ENCODE measurements at regions not wholly inside any gene's neighbourhood (a gene's known extent, or its start where the extent isn't known, plus 50 kb on each side); places are given as distances from the start of the nearest gene placed in this dataset.

GRCh38 chr5:96489532-96489931 lies 56.5 kb upstream of the PCSK1 start (continued):
- no peak for TF ChIP-seq RAD21 (IDR thresholded peaks at IDR 0.05 in 1 of 2, conservative IDR thresholded peaks at IDR 0.05 in 1 of 2; ENCODE audit: low read depth in 2 of 2, low read length in 2 of 2)

Measured in H1 (cell line).